SHP77 (cell line): ENCODE measurements at regions not wholly inside any gene's neighbourhood (a gene's known extent, or its start where the extent isn't known, plus 50 kb on each side); places are given as distances from the start of the nearest gene placed in this dataset.

ENCODE experiments used
- DNase-seq, 2 experiments: peaks; one replicate each; lab custom pipeline; 2025; lab: John Stamatoyannopoulos, UW

GRCh38 chr2:74760875-74761630 is 72.9 kb upstream of the HK2 start:
- DNase-seq: no peak

DNA sequence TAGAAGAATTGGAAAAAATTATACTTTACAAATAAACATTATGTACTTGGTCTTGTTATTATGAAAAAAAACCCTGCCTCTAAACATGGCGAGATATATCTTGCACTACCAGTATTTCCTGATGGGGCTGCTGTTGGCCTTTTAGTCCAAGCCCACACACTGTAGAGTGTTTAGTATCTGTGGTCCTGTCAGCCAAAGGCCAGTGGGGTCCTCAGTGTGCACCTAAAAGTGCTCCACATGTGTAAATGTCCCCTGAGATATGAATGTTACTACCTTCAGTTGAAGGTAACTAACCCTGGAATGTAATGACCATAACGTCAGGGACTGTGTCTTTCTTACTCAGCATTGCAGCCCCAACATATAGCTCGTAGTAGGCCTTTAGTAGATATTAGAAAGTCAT is 71.1 kb upstream of the HK2 start:
- DNase-seq: no peak

DNA sequence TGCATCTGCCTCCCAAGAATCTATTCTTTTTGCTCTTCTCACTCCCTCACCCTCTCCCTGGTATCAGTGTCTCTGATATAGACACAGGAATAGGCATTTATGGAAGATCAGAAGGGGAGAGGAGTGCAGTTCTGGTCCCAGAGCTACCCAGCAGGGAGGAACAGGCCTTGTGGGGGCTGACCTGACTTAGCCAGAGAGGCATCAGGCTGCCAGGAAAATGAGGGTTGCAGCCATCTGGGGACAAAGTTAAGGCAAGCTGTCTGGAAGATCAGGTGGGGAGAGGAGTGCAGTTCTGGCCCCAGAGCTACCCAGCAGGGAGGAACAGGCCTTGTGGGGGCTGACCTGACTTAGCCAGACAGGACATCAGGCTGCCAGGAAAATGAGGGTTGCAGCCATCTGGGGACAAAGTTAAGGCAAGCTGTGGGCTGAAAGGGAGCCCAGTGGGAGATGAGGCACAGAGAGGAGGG is 69.9 kb upstream of the HK2 start:
- no peak for DNase-seq

- peak in 1 of 2 experiments; percentile 19 for DNase-seq
These were observed 69.3 kb upstream of the HK2 start for GRCh38 chr2:74764429-74765272.

DNA sequence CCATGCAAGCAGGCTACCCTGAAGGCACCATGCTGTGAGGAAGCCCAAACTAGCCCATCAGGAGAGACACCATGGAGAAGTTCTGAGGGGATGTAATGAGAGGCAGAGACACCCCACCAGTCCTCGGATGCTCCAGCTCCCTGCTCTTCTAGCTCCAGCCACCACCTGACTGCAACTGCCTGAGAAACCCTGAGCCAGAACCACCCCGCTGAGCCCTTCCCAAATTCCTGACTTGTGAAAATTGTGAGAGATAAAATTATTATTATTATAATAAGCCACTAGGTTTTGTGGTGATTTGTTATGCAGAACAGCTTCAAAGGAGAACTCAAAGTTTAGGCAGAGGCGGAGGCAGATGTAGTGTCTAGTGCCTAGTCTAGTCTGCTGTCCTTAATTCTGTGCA is 67.1 kb upstream of the HK2 start:
- no peak for DNase-seq

DNA sequence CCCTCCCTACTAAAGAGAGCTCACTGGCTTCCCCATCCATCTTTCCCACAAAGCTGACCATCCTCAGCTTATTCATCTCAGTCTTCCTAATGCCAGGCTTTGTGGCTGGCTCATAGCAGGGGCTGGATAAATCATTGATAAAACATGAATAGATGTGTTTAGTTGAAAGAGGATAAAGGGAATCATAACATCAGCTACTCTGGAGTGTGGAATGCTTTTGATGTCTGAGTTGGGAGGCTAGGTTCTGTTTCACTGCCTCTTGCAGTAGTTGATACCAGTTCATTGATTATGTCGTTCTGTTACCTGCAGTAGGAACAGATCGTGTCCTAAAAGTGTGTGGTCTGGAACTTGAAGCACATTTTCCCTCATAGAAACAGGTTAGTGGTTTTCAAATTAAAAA is 66.3 kb upstream of the HK2 start:
- no peak for DNase-seq

GRCh38 chr2:74768401-74768914 is 65.5 kb upstream of the HK2 start:
- DNase-seq: no peak

DNA sequence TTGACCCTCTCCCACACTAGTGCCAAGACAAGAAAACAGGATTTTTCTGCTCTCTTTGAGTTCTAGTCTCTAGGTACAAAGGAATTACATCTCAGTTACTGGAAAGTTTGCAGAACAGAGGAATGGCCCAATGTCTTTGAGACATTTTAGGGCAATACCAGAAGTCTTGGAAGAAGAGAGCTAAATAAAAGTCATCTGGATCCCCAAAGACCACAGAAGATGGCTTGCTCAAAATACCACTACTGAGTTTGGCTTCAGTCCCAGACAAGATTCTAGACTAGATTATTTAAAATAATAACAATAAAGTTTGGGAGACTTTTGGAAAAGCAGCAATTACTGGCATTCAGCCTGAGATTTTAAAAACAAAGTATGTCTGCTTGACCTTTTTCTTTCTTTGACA is 61.9 kb upstream of the HK2 start:
- DNase-seq: no peak

DNA sequence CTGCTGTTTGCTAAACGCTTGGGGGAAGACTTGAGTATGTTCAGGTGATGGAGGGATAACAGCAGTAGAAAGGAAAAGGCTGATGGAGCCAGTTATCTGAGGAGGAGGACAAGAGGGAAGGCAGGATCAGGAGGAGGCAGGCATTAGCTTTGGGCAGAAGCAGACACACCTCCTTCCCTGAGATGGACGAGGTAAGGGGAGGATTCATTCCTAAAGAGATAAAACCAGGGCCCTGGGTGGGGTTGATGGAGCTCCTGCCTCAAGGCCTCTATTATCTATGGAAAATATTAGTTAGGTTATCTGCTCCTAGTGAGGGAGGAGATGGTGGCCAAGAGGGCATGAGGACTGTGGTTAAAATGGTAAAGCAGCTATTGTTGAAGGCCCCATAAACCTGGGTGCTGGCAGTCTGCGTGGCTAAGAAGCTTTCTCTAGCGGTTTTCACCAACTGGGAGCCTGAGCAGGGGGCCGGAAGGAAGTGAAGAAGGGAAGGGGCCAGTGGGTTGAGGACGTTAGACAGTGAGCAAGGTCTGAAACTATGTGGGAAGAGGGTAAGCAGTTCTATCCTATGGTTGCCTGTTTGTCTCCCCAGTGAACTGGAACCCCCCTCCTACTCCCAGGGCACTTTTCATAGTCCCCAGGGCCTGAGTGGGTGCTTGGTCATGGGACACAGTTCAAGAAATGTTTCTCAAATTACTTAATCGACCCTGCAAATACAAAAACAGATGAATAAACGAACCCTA is 56.6 kb upstream of the HK2 start:
- DNase-seq: no peak

DNA sequence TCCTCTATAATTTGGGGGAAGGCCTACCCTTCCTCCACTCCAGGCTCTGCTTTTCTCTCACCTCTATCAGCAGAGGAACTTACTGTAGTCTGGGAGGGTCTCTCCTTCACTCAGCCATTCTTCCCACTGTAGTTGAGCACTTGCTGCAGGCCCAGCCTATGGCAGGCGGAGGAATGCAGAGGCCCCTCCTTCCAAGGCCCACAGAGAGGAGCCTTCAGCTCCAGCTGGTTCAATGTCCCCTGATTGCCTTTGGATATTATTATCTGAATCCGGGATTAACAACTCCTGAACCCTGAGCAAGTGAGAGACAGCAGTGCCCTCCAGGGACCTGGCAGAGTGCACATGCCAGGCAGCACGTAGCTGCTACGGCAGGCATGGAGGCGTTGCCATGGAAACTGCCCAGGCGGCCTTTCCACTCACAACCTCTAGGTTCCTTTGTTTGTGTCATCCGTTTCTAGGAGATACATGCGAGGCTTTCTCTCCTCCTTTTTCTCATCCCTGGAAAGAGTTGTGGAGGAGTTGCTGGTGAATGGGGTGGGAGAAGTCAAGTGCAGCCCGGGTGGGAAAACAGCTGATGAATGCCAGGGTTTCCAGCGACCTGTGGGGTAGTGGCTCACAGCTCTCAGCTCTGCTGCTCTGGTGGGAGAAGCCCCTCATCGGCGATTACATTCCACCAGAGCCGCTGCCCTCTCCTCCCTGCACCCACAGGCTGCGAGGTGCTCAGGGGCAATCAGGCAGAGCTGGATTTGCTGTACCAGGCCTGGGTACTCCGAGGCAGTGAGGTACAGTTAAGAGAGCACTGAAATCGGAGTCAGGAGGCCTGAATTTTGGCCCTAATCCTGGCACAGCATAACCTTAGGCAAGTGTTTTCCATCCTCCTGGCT is 55.3 kb upstream of the HK2 start:
- peak; percentile 37 to 40 for DNase-seq

- no peak for DNase-seq
These were observed 54.7 kb upstream of the HK2 start for GRCh38 chr2:74779265-74779558.

DNA sequence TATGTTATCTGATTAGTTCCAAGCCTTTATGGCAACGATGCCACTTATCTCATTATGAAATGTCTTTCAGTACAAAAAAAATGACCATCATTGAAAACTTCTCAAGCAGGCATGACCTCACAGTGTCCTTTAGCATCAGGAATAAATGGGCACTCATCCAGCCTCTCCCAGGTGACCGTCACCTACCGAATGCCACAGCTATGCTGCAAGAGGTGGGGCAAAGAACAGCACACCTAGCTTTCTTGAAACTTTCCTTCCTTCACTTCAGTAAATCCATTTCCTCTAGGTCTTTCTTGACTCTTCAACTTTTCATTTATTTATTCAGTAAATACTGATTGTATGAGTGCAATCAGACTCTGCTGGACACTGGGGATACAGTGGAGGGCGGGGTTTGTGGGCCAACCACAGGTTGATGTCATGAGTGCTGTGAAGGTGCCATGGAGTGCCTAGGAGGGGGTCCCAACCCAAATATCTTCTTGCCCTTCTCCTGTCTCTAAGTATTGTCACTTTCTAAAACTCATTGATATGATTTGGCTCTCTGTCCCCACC is 54.3 kb upstream of the HK2 start:
- no peak for DNase-seq
